SU-DHL-6 (cell line): ENCODE measurements at regions not wholly inside any gene's neighbourhood (a gene's known extent, or its start where the extent isn't known, plus 50 kb on each side); places are given as distances from the start of the nearest gene placed in this dataset.

Experiments
- H2AFZ ChIP-seq: fragments of 200-600 bp; sonication (generic); 2 replicates; pipeline ENCODE4 v1.6.1; 2014; ENCODE audit warnings: low read depth, mild to moderate bottlenecking, moderate library complexity, mixed read lengths, antibody characterized with exemption, low read length; ENCODE audit not compliant: severe bottlenecking
- H3F3A ChIP-seq: fragments of 200-600 bp; shearing (Covaris generic); 2 replicates; pipeline ENCODE4 v1.6.0; 2016; ENCODE audit warnings: antibody characterized with exemption, mild to moderate bottlenecking; ENCODE audit not compliant: insufficient read depth
- H3K27ac ChIP-seq: fragments of 200-600 bp; sonication (generic); 2 replicates; pipeline ENCODE4 v1.5.1; 2016; ENCODE audit warnings: low read depth, mild to moderate bottlenecking, low read length, moderate library complexity, mixed read lengths
- H3K27me3 ChIP-seq: fragments of 200-600 bp; sonication (generic), shearing (Covaris generic); 2 replicates; pipeline ENCODE4 v1.6.0; 2014; ENCODE audit warnings: mild to moderate bottlenecking, low read length
- H3K36me3 ChIP-seq: fragments of 200-600 bp; sonication (generic); 2 replicates; pipeline ENCODE4 v1.6.1; 2014; ENCODE audit warnings: mild to moderate bottlenecking, low read length, mixed read lengths
- H3K4me2 ChIP-seq: fragments of 300-600, 200-600 bp; shearing (Covaris generic), sonication (generic); 2 replicates; pipeline ENCODE4 v1.6.0; 2014; ENCODE audit warnings: low read length, low read depth, mild to moderate bottlenecking; ENCODE audit not compliant: poor library complexity, severe bottlenecking
- H3K4me3 ChIP-seq: fragments of 200-600 bp; sonication (generic); 2 replicates; pipeline ENCODE4 v1.5.1; 2014; ENCODE audit warnings: antibody characterized with exemption, low read length, mild to moderate bottlenecking, mixed read lengths; ENCODE audit not compliant: insufficient read depth, poor library complexity, severe bottlenecking
- H3K79me2 ChIP-seq: fragments of 200-600 bp; sonication (generic); 2 replicates; pipeline ENCODE4 v1.6.1; 2014; ENCODE audit warnings: mild to moderate bottlenecking, low read length, moderate library complexity; ENCODE audit not compliant: insufficient read depth
- H3K9ac ChIP-seq: fragments of 200-600 bp; sonication (generic); 2 replicates; pipeline ENCODE4 v1.7.0; 2014; ENCODE audit warnings: mild to moderate bottlenecking, low read length
- H3K9me2 ChIP-seq: fragments of 200-600 bp; sonication (generic); replicated peaks from 2 replicates; pipeline ENCODE4 v1.6.1; 2014; ENCODE audit warnings: low read length; ENCODE audit not compliant: insufficient read depth
- H3K9me3 ChIP-seq: fragments of 200-600 bp; sonication (generic); 2 replicates; pipeline ENCODE4 v1.6.1; 2014; ENCODE audit warnings: low read length, mixed read lengths; ENCODE audit not compliant: insufficient read depth
- H4K20me1 ChIP-seq: fragments of 200-600 bp; sonication (generic); 2 replicates; pipeline ENCODE4 v1.6.1; 2014; ENCODE audit warnings: low read depth, mild to moderate bottlenecking, antibody characterized with exemption, low read length, moderate library complexity, mixed read lengths
- EZH2phosphoT487 ChIP-seq: fragments of 200-600 bp; sonication (generic), shearing (Covaris generic); conservative IDR thresholded peaks from 2 replicates; pipeline ENCODE4 v1.6.1; 2018; ENCODE audit warnings: mild to moderate bottlenecking, antibody characterized with exemption, low read length, moderate library complexity, mixed read lengths
- TF ChIP-seq, protein P1 (sequence below): fragments of 200-600 bp; sonication (generic); IDR thresholded peaks from one replicate; pipeline ENCODE4 v1.5.1; 2017; ENCODE audit warnings: antibody characterized with exemption, mild to moderate bottlenecking, low read length, moderate library complexity; ENCODE audit not compliant: insufficient read depth, poor library complexity, severe bottlenecking

DNA sequence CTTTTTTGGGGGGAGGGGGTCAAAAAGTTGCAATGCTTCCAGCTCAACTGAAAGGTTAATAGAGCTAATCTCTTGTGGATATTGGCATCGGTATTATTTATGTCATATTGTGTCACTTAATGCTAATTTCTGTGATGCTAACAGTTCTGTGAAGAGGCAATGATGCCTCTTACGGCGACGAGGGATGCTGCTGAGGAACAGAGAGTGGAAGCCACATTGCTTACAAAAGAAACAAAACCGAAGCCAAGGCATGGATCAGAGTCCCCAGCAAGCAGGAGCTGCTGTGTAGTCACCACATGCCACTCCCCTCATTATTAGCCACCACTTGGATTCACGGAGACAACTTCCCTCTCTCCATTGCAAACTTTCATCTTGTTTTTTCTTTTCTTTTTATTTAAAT lies 536.5 kb upstream of the MGMT start:
- Histone ChIP-seq H4K20me1 (no peaks in the 10 kb centered on the region), H3K4me2 (no peak overlapping the region), H3F3A (no peaks in the 10 kb centered on the region), H3K4me3 (no peak overlapping the region), H2AFZ (no peak overlapping the region), H3K27ac (no peak overlapping the region), H3K79me2 (no peaks in the 10 kb centered on the region), H3K9me3 (no peaks in the 10 kb centered on the region), H3K36me3 (no peaks in the 10 kb centered on the region), H3K27me3 (no peaks in the 10 kb centered on the region), H3K9ac (no peak overlapping the region), H3K9me2 (no peaks in the 10 kb centered on the region)
- TF ChIP-seq EZH2phosphoT487 = no peak
- TF ChIP-seq, protein P1, sequence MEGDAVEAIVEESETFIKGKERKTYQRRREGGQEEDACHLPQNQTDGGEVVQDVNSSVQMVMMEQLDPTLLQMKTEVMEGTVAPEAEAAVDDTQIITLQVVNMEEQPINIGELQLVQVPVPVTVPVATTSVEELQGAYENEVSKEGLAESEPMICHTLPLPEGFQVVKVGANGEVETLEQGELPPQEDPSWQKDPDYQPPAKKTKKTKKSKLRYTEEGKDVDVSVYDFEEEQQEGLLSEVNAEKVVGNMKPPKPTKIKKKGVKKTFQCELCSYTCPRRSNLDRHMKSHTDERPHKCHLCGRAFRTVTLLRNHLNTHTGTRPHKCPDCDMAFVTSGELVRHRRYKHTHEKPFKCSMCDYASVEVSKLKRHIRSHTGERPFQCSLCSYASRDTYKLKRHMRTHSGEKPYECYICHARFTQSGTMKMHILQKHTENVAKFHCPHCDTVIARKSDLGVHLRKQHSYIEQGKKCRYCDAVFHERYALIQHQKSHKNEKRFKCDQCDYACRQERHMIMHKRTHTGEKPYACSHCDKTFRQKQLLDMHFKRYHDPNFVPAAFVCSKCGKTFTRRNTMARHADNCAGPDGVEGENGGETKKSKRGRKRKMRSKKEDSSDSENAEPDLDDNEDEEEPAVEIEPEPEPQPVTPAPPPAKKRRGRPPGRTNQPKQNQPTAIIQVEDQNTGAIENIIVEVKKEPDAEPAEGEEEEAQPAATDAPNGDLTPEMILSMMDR = no peak

DNA sequence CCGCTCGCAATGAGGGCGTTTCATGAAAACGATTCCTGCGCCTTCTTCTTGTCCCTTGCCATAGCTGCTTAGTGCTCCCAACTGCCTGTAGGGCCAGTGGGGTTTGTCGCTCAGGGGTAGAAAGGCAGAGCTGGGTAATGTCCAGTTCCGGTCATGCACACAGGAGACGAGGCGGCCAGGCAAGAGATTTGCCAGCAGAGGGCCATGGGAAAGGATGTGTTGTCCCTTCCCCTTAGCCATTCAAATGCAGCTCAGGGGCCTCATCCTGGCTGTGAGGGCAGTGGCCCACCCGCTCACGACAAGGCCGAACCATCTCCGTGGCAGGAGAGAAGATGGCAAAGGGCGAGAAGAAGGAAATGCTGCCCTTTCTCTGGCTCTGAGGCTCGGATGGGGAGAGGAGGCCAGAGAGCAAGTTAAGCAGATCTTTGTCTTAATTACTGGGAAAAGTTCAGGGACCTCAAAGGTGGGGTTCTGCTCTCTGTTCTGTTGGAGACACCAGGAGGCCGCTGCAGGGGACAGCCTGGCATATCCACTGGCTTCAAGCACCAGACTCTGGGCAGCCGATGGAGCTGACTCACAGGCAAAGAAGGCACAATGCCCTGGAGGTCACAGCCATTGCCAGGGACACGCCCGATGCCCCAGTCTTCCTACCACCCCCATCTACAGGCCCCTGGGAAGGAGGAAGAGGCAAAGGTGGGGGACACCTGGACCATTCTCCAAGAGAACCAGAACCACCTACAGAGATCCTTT lies 534.8 kb upstream of the MGMT start:
- Histone ChIP-seq H3K27ac (no peak overlapping the region), H2AFZ (no peak overlapping the region), H3K27me3 (no peaks in the 10 kb centered on the region), H3K79me2 (no peaks in the 10 kb centered on the region), H3K4me2 (no peak overlapping the region), H3K9ac (no peak overlapping the region), H3K9me2 (no peaks in the 10 kb centered on the region), H3K9me3 (no peaks in the 10 kb centered on the region), H3K4me3 (no peak overlapping the region), H4K20me1 (no peaks in the 10 kb centered on the region), H3K36me3 (no peaks in the 10 kb centered on the region), H3F3A (no peaks in the 10 kb centered on the region)
- no peak for TF ChIP-seq EZH2phosphoT487
- TF ChIP-seq, protein P1 = no peak

DNA sequence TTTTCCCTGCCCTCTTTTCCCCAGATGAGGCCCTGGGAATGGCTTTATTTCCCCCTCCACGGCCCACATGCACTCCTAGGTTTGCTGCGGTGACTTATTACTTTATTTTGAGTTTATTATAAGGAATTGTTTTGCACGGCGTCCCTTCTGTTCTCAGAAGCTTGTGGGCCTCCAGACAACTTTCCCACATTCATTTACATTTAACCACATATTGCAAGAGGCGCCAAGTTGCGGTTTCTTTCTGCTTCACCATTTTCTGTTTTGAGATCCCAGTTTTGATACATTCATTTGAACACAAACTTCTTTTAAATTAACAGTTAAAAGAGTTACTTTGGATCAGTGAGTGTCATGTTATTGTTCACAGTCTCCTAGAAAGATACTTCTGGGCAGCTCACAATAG lies 532.5 kb upstream of the MGMT start:
- Histone ChIP-seq H3K36me3 (no peaks in the 10 kb centered on the region), H3K79me2 (no peaks in the 10 kb centered on the region), H3K4me2 (no peak overlapping the region), H3K27ac (no peak overlapping the region), H3K9me3 (no peaks in the 10 kb centered on the region), H3F3A (no peaks in the 10 kb centered on the region), H3K9ac (no peak overlapping the region), H3K9me2 (no peaks in the 10 kb centered on the region), H3K4me3 (no peak overlapping the region), H3K27me3 (no peaks in the 10 kb centered on the region), H2AFZ (no peak overlapping the region), H4K20me1 (no peaks in the 10 kb centered on the region)
- no peak for TF ChIP-seq EZH2phosphoT487
- TF ChIP-seq, protein P1 = no peak
